ENCODE measurements at regions not wholly inside any gene's neighbourhood (a gene's known extent, or its start where the extent isn't known, plus 50 kb on each side); places are given as distances from the start of the nearest gene placed in this dataset.
"Not testable (repeated sequence)": the region's sequence is repeated elsewhere in the genome, so short reads cannot be mapped to it uniquely, and the experiment has no call there.

GRCh38 chr5:62886603-62887315, 308.1 kb downstream of the LRRC70 start:
- H3K4me1 ChIP-seq (ENCODE audit: insufficient read depth, low read length, poor library complexity, severe bottlenecking) = no peaks in the 10 kb centered on the region
- BruUV-seq (replicated peaks) = no TSS peak
- H2AFZ ChIP-seq (ENCODE audit: low read length) = no peak overlapping the region
- H3K4me3 ChIP-seq (ENCODE audit: low read depth, low read length, poor library complexity, severe bottlenecking) = no peak overlapping the region
- intact Hi-C loops (cut with micrococcal nuclease; ENCODE audit: unreplicated experiment) = no loop called here
- DNase-seq (ENCODE audit: low spot score) = no peak
- H3K79me2 ChIP-seq (ENCODE audit: insufficient read depth, low read depth, low read length) = no peaks in the 10 kb centered on the region
- no peaks in the 10 kb centered on the region for H3K9me3 ChIP-seq (ENCODE audit: low read length)
- POLR2A ChIA-PET = interaction anchor here (0.6 kb wide), 1 partner anchor 724 kb away, joined by 3 read pairs; no protein-coding TSS in a partner anchor
- no peak overlapping the region for H3K27ac ChIP-seq (ENCODE audit: low read depth, low read length, poor library complexity, severe bottlenecking)
- no peaks in the 10 kb centered on the region for H3K36me3 ChIP-seq (ENCODE audit: insufficient read depth, low read length)
- CTCF ChIA-PET (ENCODE audit: unreplicated experiment) = no interaction called here
- H3K4me2 ChIP-seq (ENCODE audit: low read length) = no peak overlapping the region
- no peaks in the 10 kb centered on the region for H3K9me2 ChIP-seq (ENCODE audit: insufficient read depth, low read length)
- H4K20me1 ChIP-seq (ENCODE audit: insufficient read depth, low read length) = no peaks in the 10 kb centered on the region
- TF ChIP-seq, protein P1, sequence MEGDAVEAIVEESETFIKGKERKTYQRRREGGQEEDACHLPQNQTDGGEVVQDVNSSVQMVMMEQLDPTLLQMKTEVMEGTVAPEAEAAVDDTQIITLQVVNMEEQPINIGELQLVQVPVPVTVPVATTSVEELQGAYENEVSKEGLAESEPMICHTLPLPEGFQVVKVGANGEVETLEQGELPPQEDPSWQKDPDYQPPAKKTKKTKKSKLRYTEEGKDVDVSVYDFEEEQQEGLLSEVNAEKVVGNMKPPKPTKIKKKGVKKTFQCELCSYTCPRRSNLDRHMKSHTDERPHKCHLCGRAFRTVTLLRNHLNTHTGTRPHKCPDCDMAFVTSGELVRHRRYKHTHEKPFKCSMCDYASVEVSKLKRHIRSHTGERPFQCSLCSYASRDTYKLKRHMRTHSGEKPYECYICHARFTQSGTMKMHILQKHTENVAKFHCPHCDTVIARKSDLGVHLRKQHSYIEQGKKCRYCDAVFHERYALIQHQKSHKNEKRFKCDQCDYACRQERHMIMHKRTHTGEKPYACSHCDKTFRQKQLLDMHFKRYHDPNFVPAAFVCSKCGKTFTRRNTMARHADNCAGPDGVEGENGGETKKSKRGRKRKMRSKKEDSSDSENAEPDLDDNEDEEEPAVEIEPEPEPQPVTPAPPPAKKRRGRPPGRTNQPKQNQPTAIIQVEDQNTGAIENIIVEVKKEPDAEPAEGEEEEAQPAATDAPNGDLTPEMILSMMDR (conservative IDR thresholded peaks at IDR 0.05; ENCODE audit: low read length) = no peak
- TF ChIP-seq EZH2phosphoT487 (IDR thresholded peaks at IDR 0.05; ENCODE audit: borderline replicate concordance, low read depth, low read length) = no peak

- DNase-seq (ENCODE audit: low spot score); H3K4me3 ChIP-seq (ENCODE audit: low read depth, low read length, poor library complexity, severe bottlenecking); H3K9me3 ChIP-seq (ENCODE audit: low read length); H3K4me1 ChIP-seq (ENCODE audit: insufficient read depth, low read length, poor library complexity, severe bottlenecking); BruUV-seq (replicated peaks); H2AFZ ChIP-seq (ENCODE audit: low read length); CTCF ChIA-PET (ENCODE audit: unreplicated experiment); H3K9me2 ChIP-seq (ENCODE audit: insufficient read depth, low read length); POLR2A ChIA-PET; intact Hi-C loops (cut with micrococcal nuclease; ENCODE audit: unreplicated experiment); H3K36me3 ChIP-seq (ENCODE audit: insufficient read depth, low read length); H3K27ac ChIP-seq (ENCODE audit: low read depth, low read length, poor library complexity, severe bottlenecking); H3K79me2 ChIP-seq (ENCODE audit: insufficient read depth, low read depth, low read length); H3K4me2 ChIP-seq (ENCODE audit: low read length); H4K20me1 ChIP-seq (ENCODE audit: insufficient read depth, low read length): not testable (repeated sequence)
Measured at GRCh38 chr5:62837330-62837729, 258.7 kb downstream of the LRRC70 start.

- Histone ChIP-seq H2AFZ (ENCODE audit: low read length) (no peak overlapping the region), H3K9me2 (ENCODE audit: insufficient read depth, low read length) (no peaks in the 10 kb centered on the region), H3K4me3 (ENCODE audit: low read depth, low read length, poor library complexity, severe bottlenecking) (no peak overlapping the region), H3K27ac (ENCODE audit: low read depth, low read length, poor library complexity, severe bottlenecking) (no peak overlapping the region), H4K20me1 (ENCODE audit: insufficient read depth, low read length) (no peaks in the 10 kb centered on the region), H3K36me3 (ENCODE audit: insufficient read depth, low read length) (no peaks in the 10 kb centered on the region), H3K9me3 (ENCODE audit: low read length) (no peaks in the 10 kb centered on the region), H3K4me1 (ENCODE audit: insufficient read depth, low read length, poor library complexity, severe bottlenecking) (no peaks in the 10 kb centered on the region), H3K79me2 (ENCODE audit: insufficient read depth, low read depth, low read length) (no peaks in the 10 kb centered on the region), H3K4me2 (ENCODE audit: low read length) (no peak overlapping the region)
- intact Hi-C loops (cut with micrococcal nuclease; ENCODE audit: unreplicated experiment) = no loop called here
- ChIA-PET CTCF (ENCODE audit: unreplicated experiment) (no interaction called here), POLR2A (no interaction called here)
- no peak for DNase-seq (ENCODE audit: low spot score)
- no peak for TF ChIP-seq EZH2phosphoT487 (IDR thresholded peaks at IDR 0.05; ENCODE audit: borderline replicate concordance, low read depth, low read length)
- BruUV-seq (replicated peaks) = no TSS peak
Measured at GRCh38 chr5:62829604-62829986, 251.0 kb downstream of the LRRC70 start.
